Esophagus muscularis mucosa (tissue), 4 donors: ENCODE measurements at regions not wholly inside any gene's neighbourhood (a gene's known extent, or its start where the extent isn't known, plus 50 kb on each side); places are given as distances from the start of the nearest gene placed in this dataset.

Experiments
- DNase-seq: peaks from one replicate; pipeline ENCODE4 v3.0.0-alpha.2; 2017; ENCODE audit errors: extremely low spot score
- H3K27ac ChIP-seq, 4 donors: fragments of 200-600 bp; sonication (generic); replicated peaks in 1 of 4; 1 replicate in 3 of 4; 2 replicates in 1 of 4; pipeline ENCODE4 v1.5.1; 2016 to 2019; ENCODE audit warnings: mild to moderate bottlenecking in 1 of 4
- H3K27me3 ChIP-seq, 4 donors: fragments of 200-600 bp; sonication (generic); one replicate each; pipeline versions ENCODE4 v1.5.1 to v1.6.0; 2016 to 2019
- H3K36me3 ChIP-seq, 4 donors: fragments of 200-600 bp; sonication (generic); one replicate each; pipeline ENCODE4 v1.5.1; 2016 to 2019
- H3K4me1 ChIP-seq, 4 donors: fragments of 200-600 bp; sonication (generic); one replicate each; pipeline ENCODE4 v1.5.1; 2016 to 2019
- H3K4me3 ChIP-seq, 4 donors: fragments of 200-600 bp; sonication (generic); 1 replicate in 2 of 4; 2 replicates in 2 of 4; pipeline ENCODE4 v1.5.1; 2016 to 2019; ENCODE audit warnings: mild to moderate bottlenecking in 4 of 4, moderate library complexity in 1 of 4
- H3K9me3 ChIP-seq, 4 donors: fragments of 200-600 bp; sonication (generic); 1 replicate in 3 of 4; 2 replicates in 1 of 4; pipeline ENCODE4 v1.5.1; 2016 to 2019
- EP300 ChIP-seq: sonication (generic); formaldehyde crosslinking; IDR thresholded peaks from one replicate; pipeline ENCODE4 v1.6.1; 2017; ENCODE audit warnings: antibody characterized with exemption
- POLR2A ChIP-seq: fragments of 450-650 bp; IDR thresholded peaks from one replicate; pipeline ENCODE4 v1.6.1; 2017; ENCODE audit warnings: antibody characterized with exemption, moderate library complexity, mild to moderate bottlenecking, low read depth
- POLR2AphosphoS5 ChIP-seq, 2 donors: sonication (generic); formaldehyde crosslinking; IDR thresholded peaks; one replicate each; pipeline ENCODE4 v1.6.1; 2017; ENCODE audit warnings: antibody characterized with exemption in 2 of 2
- WGBS: methylation state at CpG from one replicate; pipeline ENCODE4 v1.1.5; 2018; 5-methylcytosine and 5-hydroxymethylcytosine counted together
- intact Hi-C: fragments of 100-400 bp; cut with DNase I; formaldehyde crosslinking; loops from one replicate; pipeline ENCODE4 v1.15.1; 2023
- TF ChIP-seq, protein P1 (sequence below), 3 experiments: fragments of 200-600 bp in 2 of 3; fragments of 450-650 bp in 1 of 3; sonication (generic) in 2 of 3; IDR thresholded peaks; one replicate each; pipeline ENCODE4 v1.5.1; 2017 to 2019; ENCODE audit warnings: antibody characterized with exemption in 3 of 3, mild to moderate bottlenecking in 2 of 3, moderate library complexity in 1 of 3

DNA sequence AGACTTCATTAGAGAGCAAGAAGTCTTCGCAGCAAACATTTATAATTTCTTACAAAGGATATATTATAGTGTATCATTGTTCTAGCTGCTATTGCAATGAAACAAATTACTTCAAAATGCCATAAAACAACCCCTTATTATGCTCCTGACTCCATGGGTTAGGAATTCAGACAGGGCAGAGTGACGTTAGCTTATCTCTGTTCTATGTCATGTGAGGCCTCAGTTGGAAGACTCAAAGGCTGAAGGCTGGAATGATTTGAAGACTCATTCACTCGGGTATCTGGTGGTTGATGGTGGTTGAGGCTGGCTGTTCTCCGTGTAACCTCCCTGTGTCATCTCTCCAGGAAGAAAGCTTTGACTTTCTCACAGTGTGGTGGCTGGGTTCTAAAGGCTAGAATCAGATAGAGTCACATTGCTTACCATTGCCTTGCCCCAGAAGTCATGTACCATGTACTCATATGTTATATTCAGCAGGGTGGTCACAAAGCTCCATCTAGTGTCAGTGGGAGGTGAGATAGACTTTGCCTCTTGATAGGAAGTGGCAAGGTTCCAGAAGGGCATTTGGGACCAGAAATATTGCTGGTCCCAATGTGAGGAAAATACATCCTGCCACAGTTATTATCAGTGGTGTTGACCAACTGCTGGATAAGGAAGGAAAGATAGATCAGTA, 226.9 kb downstream of the TMEM38B start:
- H3K27ac ChIP-seq: no peak overlapping the region
- no peaks in the 10 kb centered on the region for H3K27me3 ChIP-seq
- intact Hi-C loops: no loop called here
- TF ChIP-seq POLR2A (no peak), EP300 (no peak), POLR2AphosphoS5 (IDR thresholded peaks at IDR 0.05) (no peak)
- TF ChIP-seq, protein P1, sequence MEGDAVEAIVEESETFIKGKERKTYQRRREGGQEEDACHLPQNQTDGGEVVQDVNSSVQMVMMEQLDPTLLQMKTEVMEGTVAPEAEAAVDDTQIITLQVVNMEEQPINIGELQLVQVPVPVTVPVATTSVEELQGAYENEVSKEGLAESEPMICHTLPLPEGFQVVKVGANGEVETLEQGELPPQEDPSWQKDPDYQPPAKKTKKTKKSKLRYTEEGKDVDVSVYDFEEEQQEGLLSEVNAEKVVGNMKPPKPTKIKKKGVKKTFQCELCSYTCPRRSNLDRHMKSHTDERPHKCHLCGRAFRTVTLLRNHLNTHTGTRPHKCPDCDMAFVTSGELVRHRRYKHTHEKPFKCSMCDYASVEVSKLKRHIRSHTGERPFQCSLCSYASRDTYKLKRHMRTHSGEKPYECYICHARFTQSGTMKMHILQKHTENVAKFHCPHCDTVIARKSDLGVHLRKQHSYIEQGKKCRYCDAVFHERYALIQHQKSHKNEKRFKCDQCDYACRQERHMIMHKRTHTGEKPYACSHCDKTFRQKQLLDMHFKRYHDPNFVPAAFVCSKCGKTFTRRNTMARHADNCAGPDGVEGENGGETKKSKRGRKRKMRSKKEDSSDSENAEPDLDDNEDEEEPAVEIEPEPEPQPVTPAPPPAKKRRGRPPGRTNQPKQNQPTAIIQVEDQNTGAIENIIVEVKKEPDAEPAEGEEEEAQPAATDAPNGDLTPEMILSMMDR (IDR thresholded peaks at IDR 0.05): no peak
- no peaks in the 10 kb centered on the region for H3K4me1 ChIP-seq
- no peaks in the 10 kb centered on the region for H3K36me3 ChIP-seq
- H3K9me3 ChIP-seq: no peaks in the 10 kb centered on the region
- WGBS: 55% methylated on average over 4 of the region's 4 CpGs
- DNase-seq: no peak
- no peak overlapping the region for H3K4me3 ChIP-seq

DNA sequence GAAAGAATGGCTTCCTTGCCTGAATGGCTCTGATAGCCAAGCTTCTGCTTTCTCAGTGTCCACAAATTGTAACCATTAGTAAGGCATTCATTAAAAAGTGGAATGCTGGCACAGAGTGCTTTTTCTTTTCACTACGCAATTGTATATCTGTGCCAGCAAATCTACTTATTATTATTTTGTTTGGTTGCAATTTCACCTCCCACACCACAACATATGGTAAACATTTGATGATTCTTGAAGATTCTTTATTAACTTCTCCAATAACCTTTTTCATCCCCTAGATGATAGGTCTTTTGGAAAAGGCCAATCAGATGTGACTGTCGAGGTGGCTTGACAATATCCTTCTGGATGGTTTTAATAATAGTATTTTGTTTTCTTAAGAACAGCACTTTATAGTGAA, 234.1 kb downstream of the TMEM38B start:
- Histone ChIP-seq H3K27me3 (no peaks in the 10 kb centered on the region), H3K4me1 (no peaks in the 10 kb centered on the region), H3K27ac (no peak overlapping the region), H3K4me3 (no peak overlapping the region), H3K9me3 (peaks cover 0 to 4% (median 2%) of the 10 kb centered on the region in 4 donors), H3K36me3 (no peaks in the 10 kb centered on the region)
- no peak for DNase-seq
- intact Hi-C loops: no loop called here
- TF ChIP-seq POLR2A (no peak), EP300 (no peak), POLR2AphosphoS5 (IDR thresholded peaks at IDR 0.05) (no peak)
- TF ChIP-seq, protein P1 (IDR thresholded peaks at IDR 0.05): no peak
- 86% methylated on average over 2 of the region's 2 CpGs for WGBS

GRCh38 chr9:105930011-105930627, 235.8 kb downstream of the TMEM38B start:
- Histone ChIP-seq H3K4me3 (no peak overlapping the region), H3K27me3 (no peaks in the 10 kb centered on the region), H3K9me3 (peaks cover 0 to 5% (median 2%) of the 10 kb centered on the region in 4 donors), H3K27ac (no peak overlapping the region), H3K4me1 (no peaks in the 10 kb centered on the region), H3K36me3 (no peaks in the 10 kb centered on the region)
- 53% methylated on average over 5 of the region's 5 CpGs for WGBS
- TF ChIP-seq POLR2A (no peak), POLR2AphosphoS5 (IDR thresholded peaks at IDR 0.05) (no peak), EP300 (no peak)
- TF ChIP-seq, protein P1 (IDR thresholded peaks at IDR 0.05): no peak
- DNase-seq: no peak
- intact Hi-C loops: no loop called here

- no peaks in the 10 kb centered on the region for H3K4me1 ChIP-seq
- no peak for DNase-seq
- H3K36me3 ChIP-seq: no peaks in the 10 kb centered on the region
- TF ChIP-seq POLR2A (no peak), EP300 (no peak), POLR2AphosphoS5 (IDR thresholded peaks at IDR 0.05) (no peak)
- TF ChIP-seq, protein P1 (IDR thresholded peaks at IDR 0.05): no peak
- no peak overlapping the region for H3K27ac ChIP-seq
- intact Hi-C loops: no loop called here
- no peaks in the 10 kb centered on the region for H3K27me3 ChIP-seq
- no peak overlapping the region for H3K4me3 ChIP-seq
- H3K9me3 ChIP-seq: peaks cover 0 to 5% (median 2%) of the 10 kb centered on the region in 4 donors
Observed at GRCh38 chr9:105932276-105932675, 237.9 kb downstream of the TMEM38B start.
